ENCODE measurements at regions not wholly inside any gene's neighbourhood (a gene's known extent, or its start where the extent isn't known, plus 50 kb on each side); places are given as distances from the start of the nearest gene placed in this dataset.
"Not testable (repeated sequence)": the region's sequence is repeated elsewhere in the genome, so short reads cannot be mapped to it uniquely, and the experiment has no call there.

DNA sequence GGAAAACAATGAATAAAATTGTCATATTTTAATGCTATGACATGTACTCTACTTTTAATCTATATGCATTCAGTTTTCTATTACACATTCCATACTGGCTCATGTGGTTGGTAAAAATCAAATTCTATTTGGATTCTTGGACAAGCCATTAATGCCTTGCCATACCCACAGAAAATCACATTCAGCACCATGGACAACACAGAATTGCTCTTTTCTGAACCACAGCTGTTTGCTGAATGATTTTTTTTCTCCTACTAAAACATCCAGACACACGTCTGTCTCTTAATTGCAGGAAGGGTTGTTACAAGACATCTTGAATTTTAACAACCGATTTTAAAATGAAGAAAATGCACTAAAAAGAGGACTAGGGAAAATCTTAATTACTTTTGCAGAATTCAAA lies 675.6 kb downstream of the BRINP1 start:
- DNase-seq (ENCODE audit: low read depth in 1 of 2, low spot score in 1 of 2) = no peak

DNA sequence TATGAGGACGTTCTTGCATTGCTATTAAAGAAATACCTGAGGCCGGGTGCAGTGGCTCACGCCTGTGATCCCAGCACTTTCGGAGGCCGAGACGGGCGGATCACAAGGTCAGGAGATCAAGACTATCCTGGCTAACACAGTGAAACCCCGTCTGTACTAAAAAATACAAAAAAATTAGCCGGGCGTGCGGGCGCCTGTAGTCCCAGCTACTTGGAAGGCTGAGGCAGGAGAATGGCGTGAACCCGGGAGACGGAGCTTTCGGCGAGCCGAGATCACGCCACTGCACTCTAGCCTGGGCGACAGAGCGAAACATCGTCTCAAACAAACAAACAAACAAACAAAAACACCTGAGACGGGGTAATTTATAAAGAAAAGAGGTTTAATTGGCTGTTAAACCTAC lies 674.0 kb downstream of the BRINP1 start:
- not testable (repeated sequence) for DNase-seq (ENCODE audit: low read depth in 1 of 2, low spot score in 1 of 2)

DNA sequence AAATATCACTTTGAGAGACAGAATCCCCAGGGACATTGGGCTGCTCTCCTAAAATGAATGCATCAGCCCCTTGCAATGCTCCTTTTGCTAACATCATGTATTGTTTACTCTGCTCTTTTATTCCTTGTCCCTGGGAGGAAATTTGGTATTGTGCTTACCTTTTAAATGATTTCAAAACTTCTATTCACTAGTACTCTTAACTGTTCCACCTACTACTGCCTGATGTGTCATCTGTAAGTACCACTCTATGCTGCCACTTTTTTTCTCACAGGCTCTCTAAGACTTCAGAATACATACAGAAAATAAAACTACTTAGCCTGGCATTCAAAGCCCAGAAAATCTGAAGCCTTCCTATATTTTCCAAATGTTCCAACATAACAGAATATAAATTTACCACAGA lies 667.2 kb downstream of the BRINP1 start:
- DNase-seq (ENCODE audit: low read depth in 1 of 2, low spot score in 1 of 2) = no peak

DNA sequence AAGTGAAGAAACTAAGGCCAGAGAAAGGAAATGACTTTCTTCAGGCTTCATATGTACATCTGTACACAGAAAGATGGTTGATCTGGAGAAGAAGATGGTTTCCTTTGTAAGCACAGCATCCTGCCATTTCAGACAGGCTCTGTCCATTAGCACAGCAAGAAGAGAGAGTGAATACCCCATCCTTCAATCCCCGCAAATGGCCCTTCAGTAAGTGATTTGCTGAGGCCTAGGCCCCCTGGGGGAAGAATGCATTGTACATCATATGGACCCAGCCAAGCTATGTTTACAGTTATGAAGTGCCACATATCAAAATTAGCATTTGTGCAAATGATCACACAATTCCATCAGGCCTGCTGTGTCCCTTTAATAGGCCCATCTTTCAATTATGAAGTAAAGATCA lies 657.4 kb downstream of the BRINP1 start:
- no peak for DNase-seq (ENCODE audit: low read depth in 1 of 2, low spot score in 1 of 2)

DNA sequence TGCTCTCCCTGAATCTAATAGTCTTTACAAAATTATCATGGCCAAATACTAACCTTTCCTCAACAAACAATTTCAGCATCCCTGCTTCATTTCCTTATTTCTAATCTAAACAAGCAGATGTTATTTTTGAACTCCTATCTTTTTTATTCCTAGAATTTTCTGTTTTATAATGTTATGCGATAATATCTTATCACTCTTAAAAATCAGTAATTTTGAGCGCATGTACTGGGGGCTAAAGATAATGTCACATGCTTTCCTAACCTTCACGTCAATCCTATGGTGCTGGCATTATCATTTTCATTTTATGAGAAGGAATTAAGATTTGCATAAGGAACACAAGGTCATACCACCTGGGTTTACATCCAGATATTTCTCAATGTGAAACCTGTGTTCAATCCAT lies 648.0 kb downstream of the BRINP1 start:
- DNase-seq (ENCODE audit: low read depth in 1 of 2, low spot score in 1 of 2) = no peak

DNA sequence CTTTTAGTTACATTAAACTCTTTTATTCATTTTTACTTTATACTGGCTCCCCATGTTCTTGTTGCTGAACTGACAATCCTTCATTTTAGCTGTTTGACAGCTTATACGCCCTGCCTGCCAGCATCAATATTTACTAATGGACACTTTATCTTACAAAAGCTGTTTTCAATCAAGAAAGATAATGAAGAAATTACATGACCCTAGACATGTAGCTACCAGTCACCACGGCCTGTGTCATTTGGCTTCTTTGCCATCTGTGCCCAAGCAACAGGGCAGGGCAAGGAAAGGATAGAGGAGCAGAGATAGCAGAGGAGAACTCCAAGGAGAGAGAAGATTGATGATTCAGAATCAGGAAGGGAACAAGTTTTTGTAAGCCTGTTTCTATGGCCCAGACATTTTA lies 647.3 kb downstream of the BRINP1 start:
- DNase-seq (ENCODE audit: low read depth in 1 of 2, low spot score in 1 of 2) = no peak

DNA sequence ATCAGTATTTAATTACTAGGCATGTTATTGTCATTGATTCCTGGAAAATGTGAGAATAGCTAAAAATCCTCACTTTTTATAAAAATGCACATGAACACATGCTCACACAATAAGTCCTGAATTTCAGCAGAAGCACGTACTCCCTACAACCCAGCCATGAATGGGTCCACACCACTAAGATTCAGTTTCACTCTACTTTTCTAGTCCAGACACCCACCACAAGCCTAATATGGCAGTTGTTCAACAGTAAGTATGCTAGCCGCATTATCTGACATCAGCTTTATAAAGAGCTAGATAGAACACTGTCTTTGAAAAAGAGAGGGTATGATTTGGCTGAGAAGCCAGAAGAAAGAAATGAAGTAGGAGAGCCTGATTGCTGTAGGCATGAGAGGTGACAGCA lies 639.3 kb downstream of the BRINP1 start:
- no peak for DNase-seq (ENCODE audit: low read depth in 1 of 2, low spot score in 1 of 2)

DNA sequence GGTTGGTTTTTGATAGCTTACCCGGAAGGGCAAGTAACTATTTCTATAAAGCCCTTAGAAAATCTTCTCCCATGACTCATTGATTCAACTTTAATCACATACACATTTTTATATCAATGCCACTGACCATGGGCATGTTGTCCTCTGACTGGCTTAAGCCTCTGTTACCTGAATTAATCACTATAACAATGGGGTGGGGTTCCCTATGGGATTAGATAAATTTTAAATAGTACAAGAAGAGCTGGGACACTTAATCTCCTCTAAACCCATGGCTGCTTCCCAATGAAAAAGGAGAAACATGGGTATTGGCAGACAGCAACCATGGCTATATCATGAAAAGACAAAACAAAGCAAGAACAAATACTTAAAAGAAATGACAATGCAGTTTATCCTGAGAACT lies 636.2 kb downstream of the BRINP1 start:
- DNase-seq (ENCODE audit: low read depth in 1 of 2, low spot score in 1 of 2) = no peak

DNA sequence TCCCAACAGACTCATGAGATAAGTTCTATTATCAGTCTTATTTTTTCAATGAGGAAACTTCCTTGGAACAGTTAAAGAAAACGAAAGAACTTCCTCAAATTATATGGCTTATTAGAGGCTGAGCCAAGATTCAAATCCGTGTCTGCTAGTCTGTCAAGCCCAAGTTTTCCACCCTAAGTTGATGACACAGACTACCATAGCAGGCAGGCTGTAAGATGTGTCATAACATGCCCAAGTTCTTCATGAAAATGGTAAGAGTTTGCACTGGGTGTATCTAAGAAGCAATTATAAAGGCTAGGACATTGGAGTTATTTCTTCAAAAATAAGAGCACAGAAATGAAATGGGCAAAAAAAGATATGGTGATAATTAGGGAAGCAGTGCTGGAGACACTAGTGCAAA lies 634.5 kb downstream of the BRINP1 start:
- no peak for DNase-seq (ENCODE audit: low read depth in 1 of 2, low spot score in 1 of 2)

DNA sequence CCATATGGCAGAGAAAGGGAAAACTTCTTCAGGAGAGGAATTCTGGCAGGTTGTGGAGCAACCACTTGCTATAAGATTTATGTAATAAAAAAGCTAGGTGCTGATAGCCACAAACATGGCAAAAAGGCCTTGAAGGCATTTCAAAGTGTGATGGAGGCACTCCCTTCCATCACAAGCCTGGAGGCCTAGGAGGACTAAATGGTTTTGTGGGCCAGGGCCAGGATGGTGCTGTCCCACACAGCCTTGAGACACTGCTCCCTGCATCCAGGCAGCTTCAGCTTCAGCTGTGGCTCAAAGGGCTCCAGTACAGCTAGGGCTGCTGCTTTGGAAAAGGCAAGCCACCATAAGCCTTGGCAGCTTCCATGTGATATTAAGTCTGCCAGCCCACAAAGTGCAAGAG lies 632.8 kb downstream of the BRINP1 start:
- DNase-seq (ENCODE audit: low read depth in 1 of 2, low spot score in 1 of 2) = no peak

DNA sequence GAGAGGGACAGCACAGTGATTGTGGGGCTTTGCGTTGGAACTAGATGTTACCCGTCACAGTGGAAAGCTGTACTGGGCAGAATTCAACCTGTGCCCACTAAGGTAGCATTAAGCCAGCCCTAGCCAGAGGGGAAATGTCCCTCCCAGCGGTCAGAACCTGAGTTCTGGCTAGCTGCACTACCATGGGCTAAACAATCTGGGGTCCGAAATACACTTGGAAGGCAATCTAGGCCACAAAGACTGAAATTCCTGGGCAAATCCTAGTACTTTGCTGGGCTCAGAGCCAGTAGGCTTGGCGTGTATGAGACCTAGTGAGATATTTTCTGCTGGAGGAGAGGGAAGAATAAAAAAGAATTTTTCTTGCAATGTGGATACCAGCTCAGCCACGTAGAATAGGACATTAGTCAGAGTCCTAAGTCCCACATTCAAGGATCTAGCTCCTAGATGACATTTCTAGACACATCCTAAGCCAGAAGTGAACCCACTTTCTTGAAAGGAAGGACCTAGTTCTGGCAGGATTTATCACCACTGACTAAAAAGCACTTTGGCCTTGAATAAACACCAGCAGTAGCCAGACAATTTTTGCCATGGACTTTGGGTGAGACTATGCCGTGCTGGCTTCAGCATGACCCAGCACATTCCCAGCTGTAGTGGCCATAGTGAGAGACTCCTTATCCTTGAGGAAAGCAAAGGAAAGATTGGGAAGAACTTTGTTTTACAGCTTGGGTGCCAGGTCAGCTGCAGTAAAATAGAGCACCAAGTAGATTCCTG lies 618.0 kb downstream of the BRINP1 start:
- no peak for DNase-seq (ENCODE audit: low read depth in 1 of 2, low spot score in 1 of 2)

DNA sequence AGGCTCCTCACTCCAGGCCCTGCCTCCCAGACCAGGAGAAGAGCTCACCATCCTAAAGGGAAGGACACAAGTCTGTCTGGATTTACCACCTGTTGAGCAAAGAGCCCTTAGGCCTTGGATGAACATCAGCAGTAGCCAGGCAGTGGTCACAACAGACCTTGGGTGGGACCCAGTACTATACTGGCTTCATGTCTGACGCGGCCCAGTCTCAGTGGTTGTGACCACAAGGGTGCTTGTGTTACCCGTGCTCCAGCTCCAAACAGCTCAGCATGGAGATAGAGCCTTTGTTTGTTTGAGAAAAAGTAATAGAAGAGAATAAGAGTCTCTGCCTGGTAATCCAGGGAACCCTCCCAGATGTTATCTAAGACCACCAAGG lies 617.4 kb downstream of the BRINP1 start:
- DNase-seq (ENCODE audit: low read depth in 1 of 2, low spot score in 1 of 2) = no peak

DNA sequence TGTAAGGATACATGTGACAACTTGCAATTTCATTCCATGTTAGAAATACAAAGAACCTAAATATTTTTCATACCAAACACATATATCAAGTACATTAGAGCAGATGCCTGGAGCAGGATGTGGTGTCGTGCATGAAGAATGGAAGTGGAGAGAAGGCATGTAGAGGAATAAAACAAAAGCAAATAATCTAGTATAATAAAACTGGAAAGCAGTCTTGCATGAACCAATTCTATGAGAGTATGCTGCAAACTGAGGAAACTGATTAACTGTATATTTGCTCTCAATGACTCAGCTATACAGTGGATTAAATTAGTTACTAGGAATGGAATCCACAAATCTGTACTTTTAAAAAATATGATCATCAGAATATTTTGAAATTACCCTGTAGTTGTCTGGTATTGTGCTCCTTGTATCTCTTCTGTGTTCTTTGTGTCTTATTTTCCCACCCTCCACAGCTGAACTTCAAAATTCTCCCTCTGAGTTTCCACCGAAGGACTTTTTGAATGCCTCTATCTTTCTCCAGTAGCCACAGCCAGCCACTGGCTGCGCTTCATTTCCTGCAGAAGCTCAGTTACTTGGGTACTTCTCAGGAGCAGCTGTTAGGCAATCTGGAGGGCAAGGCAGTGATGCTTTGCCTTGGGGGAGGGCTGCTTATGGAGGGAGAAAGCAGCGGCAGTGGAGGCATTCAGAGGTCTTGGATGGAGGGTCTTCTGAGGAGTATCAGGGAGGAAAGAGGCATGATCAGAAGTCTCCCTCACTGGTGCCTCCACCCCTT lies 608.0 kb downstream of the BRINP1 start:
- no peak for DNase-seq (ENCODE audit: low read depth in 1 of 2, low spot score in 1 of 2)

DNA sequence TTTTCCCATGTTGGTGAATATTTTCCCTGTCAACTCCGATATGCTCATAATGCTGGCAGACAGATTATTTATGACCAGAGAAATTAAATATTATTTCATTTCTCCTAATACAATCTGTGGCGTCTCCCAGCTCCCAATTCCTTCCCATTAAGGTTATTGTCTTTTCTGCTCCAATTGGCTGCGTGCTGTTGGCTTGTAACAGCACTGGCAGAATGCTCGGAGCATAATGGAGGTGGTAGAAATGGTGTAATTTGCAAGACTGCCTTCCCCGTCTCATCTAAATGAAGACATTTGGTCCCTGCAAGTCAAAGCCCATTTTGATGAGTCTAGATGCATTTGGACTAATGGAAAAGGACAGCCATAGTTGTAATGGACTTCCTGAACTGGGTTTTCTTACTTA lies 601.7 kb downstream of the BRINP1 start:
- DNase-seq (ENCODE audit: low read depth in 1 of 2, low spot score in 1 of 2) = no peak

DNA sequence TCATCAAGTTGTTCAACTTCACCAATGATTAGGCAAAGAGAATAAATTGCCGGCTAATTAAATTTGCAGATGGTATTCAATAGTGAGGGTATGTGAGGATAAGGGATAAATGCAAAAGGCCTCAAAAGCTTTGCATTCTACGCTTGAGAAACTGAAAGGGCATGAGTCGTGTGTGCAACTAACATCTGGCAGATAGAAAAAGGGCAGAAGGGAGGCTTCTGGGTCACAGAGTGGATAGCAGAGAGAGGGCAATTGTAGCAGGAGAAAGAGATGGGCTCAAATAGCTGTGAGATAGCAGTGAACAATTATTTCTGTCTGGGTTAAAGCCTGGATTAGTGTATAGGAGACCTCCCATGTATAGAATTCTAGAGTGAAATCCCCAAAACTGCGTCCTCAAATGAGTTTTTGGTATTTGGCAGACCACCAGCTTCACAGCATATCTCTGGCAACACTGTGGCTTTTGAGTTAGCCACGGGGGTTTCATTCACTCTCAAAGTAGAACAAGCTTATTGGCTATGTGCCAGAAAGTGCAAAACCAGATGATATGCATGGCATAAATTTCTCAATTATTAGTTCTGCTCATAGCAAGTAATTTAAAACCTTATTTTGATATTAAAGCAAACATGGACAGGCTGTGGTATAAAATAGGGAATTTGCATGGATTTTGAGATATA lies 586.3 kb downstream of the BRINP1 start:
- no peak for DNase-seq (ENCODE audit: low read depth in 1 of 2, low spot score in 1 of 2)

DNA sequence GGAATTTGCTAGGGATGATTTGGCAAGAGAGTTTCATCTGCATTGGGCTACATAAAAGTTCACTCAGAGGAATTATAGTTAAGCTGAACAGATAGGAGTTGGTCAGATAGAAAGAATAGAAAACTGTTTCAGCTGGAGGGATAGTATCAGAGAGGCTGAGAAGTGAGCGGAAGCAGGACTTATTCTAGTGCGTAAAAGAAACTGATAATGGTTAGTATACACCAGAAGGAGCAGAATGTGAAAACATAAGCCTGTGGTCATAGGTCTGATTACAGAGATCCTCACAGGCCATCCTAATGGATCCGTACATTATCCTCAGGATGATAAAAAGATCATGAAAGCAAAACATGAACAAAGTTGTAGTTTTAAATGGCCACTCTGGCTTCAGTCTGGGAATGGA lies 585.2 kb downstream of the BRINP1 start:
- no peak for DNase-seq (ENCODE audit: low read depth in 1 of 2, low spot score in 1 of 2)

DNA sequence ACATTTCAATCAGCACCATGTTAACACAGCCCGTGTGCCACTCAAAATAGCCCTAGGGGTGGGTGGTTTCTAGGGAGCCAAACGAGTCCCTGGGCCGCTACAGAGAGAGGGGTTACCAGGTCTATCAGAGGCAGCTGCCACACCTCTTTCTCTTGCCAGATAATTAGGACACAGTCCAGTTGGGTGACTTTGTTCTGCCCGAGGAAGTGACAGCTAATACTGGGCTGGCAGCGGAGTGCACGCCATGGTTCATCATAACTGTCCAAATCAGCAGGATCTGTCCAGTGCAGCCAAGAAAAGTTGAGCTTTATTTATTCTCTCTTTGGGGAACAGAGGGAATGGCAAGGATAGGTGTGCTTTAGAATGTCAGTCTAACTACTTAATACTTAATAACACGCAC lies 583.8 kb downstream of the BRINP1 start:
- DNase-seq (ENCODE audit: low read depth in 1 of 2, low spot score in 1 of 2) = no peak

DNA sequence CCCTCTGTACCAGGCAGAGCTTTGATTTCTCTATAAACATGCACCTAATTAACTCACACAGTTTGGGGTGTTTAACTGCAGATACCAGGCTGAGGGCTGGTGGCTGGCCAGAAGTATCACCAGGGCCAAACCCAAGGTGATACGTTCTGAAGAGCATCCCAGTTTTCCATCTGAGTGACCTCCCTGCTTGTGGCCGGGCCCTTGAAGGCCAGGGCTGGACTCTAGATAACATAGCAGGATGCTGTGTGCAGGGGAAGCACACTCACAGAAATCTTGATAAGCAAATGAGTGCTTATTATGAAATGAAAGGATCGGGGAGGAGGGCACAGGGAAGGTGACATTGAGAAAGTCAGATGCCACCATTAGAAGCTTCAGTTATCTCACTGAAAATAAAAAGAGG lies 582.4 kb downstream of the BRINP1 start:
- DNase-seq (ENCODE audit: low read depth in 1 of 2, low spot score in 1 of 2) = no peak

DNA sequence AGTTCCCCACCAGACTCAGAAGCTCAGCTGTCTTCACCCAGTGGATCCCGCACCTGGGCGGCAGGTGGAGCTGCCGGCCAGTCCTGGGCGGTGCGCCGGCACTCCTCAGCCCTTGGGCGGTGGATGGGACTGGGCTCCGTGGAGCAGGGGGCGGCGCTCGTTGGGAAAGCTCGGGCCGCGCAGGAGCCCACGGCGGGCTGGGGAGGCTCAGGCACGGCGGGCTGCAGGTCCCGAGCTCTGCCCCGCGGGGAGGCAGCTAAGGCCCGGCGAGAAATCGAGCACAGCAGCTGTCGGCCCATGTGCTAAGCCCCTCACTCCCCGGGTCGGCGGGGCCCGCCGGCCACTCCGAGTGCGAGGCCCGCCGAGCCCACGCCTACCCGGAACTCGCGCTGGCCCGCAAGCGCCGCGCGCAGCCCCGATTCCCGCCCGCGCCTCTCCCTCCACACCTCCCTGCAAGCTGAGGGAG lies 560.0 kb downstream of the BRINP1 start:
- no peak for DNase-seq (ENCODE audit: low read depth in 1 of 2, low spot score in 1 of 2)

DNA sequence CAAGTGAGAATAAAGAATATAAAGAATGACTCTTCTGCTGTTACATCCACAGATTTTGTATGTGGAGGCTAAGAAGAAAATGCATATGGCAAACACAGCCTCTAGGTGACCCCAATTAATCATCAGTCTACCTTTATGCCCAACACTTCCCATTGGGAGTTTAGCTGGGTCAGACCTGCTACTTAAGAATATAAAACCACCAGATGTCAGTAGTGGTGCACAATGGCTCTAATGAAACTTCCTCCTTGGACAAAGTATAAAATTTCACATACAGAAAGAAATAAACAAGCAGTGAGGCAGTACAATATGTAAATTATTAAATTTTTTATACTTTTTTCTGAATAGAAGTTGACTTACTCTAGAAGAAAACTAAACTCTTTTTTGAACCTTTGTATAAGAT lies 539.9 kb downstream of the BRINP1 start:
- DNase-seq (ENCODE audit: low read depth in 1 of 2, low spot score in 1 of 2) = no peak

DNA sequence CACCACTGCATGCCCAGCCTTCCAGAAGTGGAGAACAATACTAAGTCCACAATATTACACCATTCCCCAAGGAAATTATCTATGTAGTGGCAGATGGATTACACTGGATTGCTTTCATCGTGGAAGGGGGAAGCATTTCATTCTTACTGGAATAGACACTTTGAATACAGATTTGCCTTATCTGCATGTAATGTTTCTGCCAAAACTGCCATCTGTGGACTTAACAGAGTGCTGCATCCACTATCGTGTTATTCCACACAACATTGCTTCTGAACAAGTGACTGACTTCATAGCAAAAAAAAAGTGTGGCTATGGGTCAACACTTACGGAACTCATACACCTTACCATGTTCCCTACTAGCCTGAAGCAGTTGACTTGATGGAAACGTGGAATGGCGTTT lies 536.9 kb downstream of the BRINP1 start:
- no peak for DNase-seq (ENCODE audit: low read depth in 1 of 2, low spot score in 1 of 2)

DNA sequence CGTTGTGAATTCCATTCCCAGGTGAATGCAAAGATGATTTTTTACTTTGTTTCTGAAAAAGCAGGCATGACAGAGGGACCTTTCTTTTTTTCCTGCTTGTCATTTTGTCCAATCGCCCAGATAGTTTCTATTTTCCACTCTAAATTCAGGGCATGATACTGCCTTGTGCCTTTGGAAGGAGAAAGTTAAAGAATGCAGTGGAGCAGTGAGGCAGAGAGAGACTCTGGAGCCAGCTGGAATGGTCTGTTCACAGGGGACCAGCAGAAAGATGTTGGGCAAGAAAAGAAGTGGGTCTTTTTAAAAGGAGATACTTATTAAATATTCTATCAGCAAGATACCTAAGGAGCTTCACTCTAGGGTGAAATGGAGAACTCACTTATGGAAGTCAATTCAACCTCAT lies 532.3 kb downstream of the BRINP1 start:
- no peak for DNase-seq (ENCODE audit: low read depth in 1 of 2, low spot score in 1 of 2)

All from activated CD4-positive, alpha-beta T cell treated with anti-CD3 and anti-CD28 coated beads, Interleukin-2, amount 50 U/mL, for 24 hours (primary cell).